HCT116 (cell line): ENCODE measurements at regions not wholly inside any gene's neighbourhood (a gene's known extent, or its start where the extent isn't known, plus 50 kb on each side); places are given as distances from the start of the nearest gene placed in this dataset.

Source experiments
- ATAC-seq: fragments of 200-7000 bp; cut with Tn5 transposase; 2 replicates; pipeline ENCODE4 v1.9.1; 2020; ENCODE audit warnings: mild to moderate bottlenecking, moderate library complexity
- BruUV-seq: library from RNA; stranded (reverse); fragments of 400-500 nt; replicated peaks from 2 replicates; lab custom pipeline; 2021; lab: Mats Ljungman, UMichigan
- CTCF ChIA-PET: fragments of 300-600 bp; sonication (Branson Sonifier 250); formaldehyde crosslinking; loops from one replicate; lab custom pipeline; 2021; ENCODE audit warnings: antibody characterized with exemption; lab: Charles Lee
- POLR2A ChIA-PET: fragments of 300-600, 350-600 bp; sonication (Branson Sonifier 250); formaldehyde crosslinking; loops from one replicate; lab custom pipeline; 2021; ENCODE audit warnings: antibody characterized with exemption; lab: Charles Lee
- RAD21 ChIA-PET, 2 experiments: fragments of 300-600 bp; sonication (Branson Sonifier 250); formaldehyde crosslinking; loops; one replicate each; lab custom pipeline; 2023; ENCODE audit warnings: low total read pairs in 2 of 2; ENCODE audit not compliant: uncharacterized antibody in 2 of 2, unreplicated experiment in 2 of 2, low non-redundant PET in 1 of 2; lab: Charles Lee
- DNase-seq: peaks from one replicate; pipeline ENCODE4 v3.0.0-alpha.2; 2010; ENCODE audit warnings: low read depth, low spot score
- H2AFZ ChIP-seq: fragments of 200-600 bp; shearing (Covaris generic), sonication (generic); 2 replicates; pipeline ENCODE4 v1.6.1; 2017; ENCODE audit warnings: low read depth, mixed run types, mixed read lengths, antibody characterized with exemption, low read length; ENCODE audit not compliant: poor library complexity, severe bottlenecking
- H3K27ac ChIP-seq: 2 replicates; pipeline ENCODE4 v1.5.1; 2012; ENCODE audit warnings: low read depth, low read length
- H3K27me3 ChIP-seq: fragments of 200-600 bp; sonication (generic); 2 replicates; pipeline ENCODE4 v1.6.1; 2016; ENCODE audit warnings: mixed run types, low read length, mixed read lengths; ENCODE audit not compliant: insufficient read depth
- H3K36me3 ChIP-seq, 2 experiments: fragments of 200-500 bp in 1 of 2; fragments of 200-600 bp in 1 of 2; sonication (Bioruptor generic) in 1 of 2; sonication (generic) in 1 of 2; 2 replicates each; pipeline versions ENCODE4 v1.5.1 to v1.6.1; 2014 to 2016; ENCODE audit warnings: low read length in 2 of 2, inconsistent platforms in 1 of 2, mixed read lengths in 1 of 2, mixed run types in 1 of 2; ENCODE audit not compliant: insufficient read depth in 2 of 2, control insufficient read depth in 1 of 2
- H3K4me1 ChIP-seq, 2 experiments: fragments of 200-600 bp in 1 of 2; sonication (generic) in 1 of 2; 2 replicates each; pipeline versions ENCODE4 v1.5.1 to v1.6.1; 2012 to 2017; ENCODE audit warnings: low read length in 2 of 2, inconsistent platforms in 1 of 2, mild to moderate bottlenecking in 1 of 2, mixed read lengths in 1 of 2, mixed run types in 1 of 2, moderate library complexity in 1 of 2; ENCODE audit not compliant: insufficient read depth in 2 of 2, control insufficient read depth in 1 of 2
- H3K4me2 ChIP-seq: fragments of 200-600 bp; sonication (generic); 2 replicates; pipeline ENCODE4 v1.6.1; 2017; ENCODE audit warnings: mixed run types, low read length, mixed read lengths
- H3K4me3 ChIP-seq, 2 experiments: fragments of 200-600 bp in 1 of 2; sonication (generic) in 1 of 2; replicated peaks in 1 of 2; 2 replicates each; pipeline ENCODE4 v1.5.1; 2011 to 2016; ENCODE audit warnings: low read length in 2 of 2, control low read depth in 1 of 2, low read depth in 1 of 2, mild to moderate bottlenecking in 1 of 2, mixed read lengths in 1 of 2, mixed run types in 1 of 2
- H3K79me2 ChIP-seq: fragments of 200-600 bp; sonication (generic); 2 replicates; pipeline ENCODE4 v1.6.1; 2017; ENCODE audit warnings: mild to moderate bottlenecking, mixed run types, low read length, moderate library complexity, mixed read lengths; ENCODE audit not compliant: insufficient read depth
- H3K9ac ChIP-seq: fragments of 200-600 bp; sonication (generic); 2 replicates; pipeline ENCODE4 v1.6.1; 2016; ENCODE audit warnings: low read length, mixed read lengths
- H3K9me2 ChIP-seq: fragments of 200-600 bp; sonication (generic), shearing (Covaris generic); 2 replicates; pipeline ENCODE4 v1.6.1; 2017; ENCODE audit warnings: mixed run types, mild to moderate bottlenecking, moderate library complexity; ENCODE audit not compliant: insufficient read depth
- H3K9me3 ChIP-seq, 2 experiments: fragments of 200-500 bp in 1 of 2; fragments of 200-600 bp in 1 of 2; sonication (Bioruptor generic) in 1 of 2; sonication (generic) in 1 of 2; 2 replicates each; pipeline ENCODE4 v1.6.1; 2014 to 2017; ENCODE audit warnings: low read length in 2 of 2, mixed read lengths in 2 of 2, inconsistent platforms in 1 of 2, low read depth in 1 of 2, mild to moderate bottlenecking in 1 of 2, mixed run types in 1 of 2, moderate library complexity in 1 of 2; ENCODE audit not compliant: control insufficient read depth in 1 of 2, insufficient read depth in 1 of 2
- H4K20me1 ChIP-seq: fragments of 200-600 bp; sonication (generic), shearing (Covaris generic); 2 replicates; pipeline ENCODE4 v1.6.1; 2017; ENCODE audit warnings: mixed run types, mild to moderate bottlenecking, moderate library complexity; ENCODE audit not compliant: insufficient read depth
- CBX3 ChIP-seq: IDR thresholded peaks from 2 replicates; pipeline ENCODE4 v1.6.1; 2012; ENCODE audit warnings: low read depth
- EGR1 ChIP-seq: IDR thresholded peaks from 2 replicates; pipeline ENCODE4 v1.6.1; 2012; ENCODE audit warnings: low read depth
- ELF1 ChIP-seq: IDR thresholded peaks from 2 replicates; pipeline ENCODE4 v1.6.1; 2012; ENCODE audit warnings: low read depth, borderline replicate concordance
- EZH2phosphoT487 ChIP-seq: fragments of 200-600 bp; IDR thresholded peaks from 2 replicates; pipeline ENCODE4 v1.6.1; 2018; ENCODE audit warnings: antibody characterized with exemption, borderline replicate concordance
- FOSL1 ChIP-seq: IDR thresholded peaks from 2 replicates; pipeline ENCODE4 v1.6.1; 2012; ENCODE audit warnings: low read depth
- JUND ChIP-seq: IDR thresholded peaks from 2 replicates; pipeline ENCODE4 v1.6.1; 2012
- MAX ChIP-seq: IDR thresholded peaks from 2 replicates; pipeline ENCODE4 v1.6.1; 2012
- POLR2A ChIP-seq: IDR thresholded peaks from 2 replicates; pipeline ENCODE4 v1.7.0; 2011; ENCODE audit warnings: borderline replicate concordance; ENCODE audit not compliant: insufficient read depth, insufficient read length; ENCODE audit errors: extremely low read depth
- POLR2AphosphoS5 ChIP-seq: IDR thresholded peaks from 2 replicates; pipeline ENCODE4 v1.6.1; 2011; ENCODE audit warnings: mild to moderate bottlenecking, low read depth, low read length, moderate library complexity
- RAD21 ChIP-seq: IDR thresholded peaks from 2 replicates; pipeline ENCODE4 v1.6.1; 2012; ENCODE audit warnings: low read depth, mild to moderate bottlenecking
- REST ChIP-seq: IDR thresholded peaks from 2 replicates; pipeline ENCODE4 v1.6.1; 2012; ENCODE audit warnings: low read depth
- SIN3A ChIP-seq: IDR thresholded peaks from 2 replicates; pipeline ENCODE4 v1.6.1; 2012; ENCODE audit warnings: low read depth
- SP1 ChIP-seq: IDR thresholded peaks from 2 replicates; pipeline ENCODE4 v1.6.1; 2012; ENCODE audit warnings: low read depth
- YY1 ChIP-seq: IDR thresholded peaks from 2 replicates; pipeline ENCODE4 v1.6.1; 2011; ENCODE audit warnings: low read length, low read depth, moderate library complexity, mild to moderate bottlenecking; ENCODE audit not compliant: insufficient replicate concordance; ENCODE audit errors: extremely low read depth
- ZNF274 ChIP-seq: fragments of 200-500 bp; sonication (Bioruptor generic); IDR thresholded peaks from 2 replicates; pipeline ENCODE4 v1.6.1; 2014; ENCODE audit warnings: mild to moderate bottlenecking, low read depth, low read length, inconsistent platforms
- intact Hi-C: fragments of 100-400 bp; cut with micrococcal nuclease; formaldehyde crosslinking; loops from 2 replicates; pipeline ENCODE4 v1.10.0; 2022
- TF ChIP-seq, protein P1 (sequence below), 3 experiments: fragments of 200-600 bp in 1 of 3; sonication (generic) in 1 of 3; IDR thresholded peaks in 2 of 3; conservative IDR thresholded peaks in 1 of 3; 2 replicates each; pipeline ENCODE4 v1.5.1; 2012 to 2017; ENCODE audit warnings: low read depth in 2 of 3, low read length in 2 of 3, antibody characterized with exemption in 1 of 3, borderline replicate concordance in 1 of 3, control low read depth in 1 of 3, mild to moderate bottlenecking in 1 of 3, mixed read lengths in 1 of 3, mixed run types in 1 of 3, moderate library complexity in 1 of 3; ENCODE audit not compliant: insufficient read depth in 1 of 3

DNA sequence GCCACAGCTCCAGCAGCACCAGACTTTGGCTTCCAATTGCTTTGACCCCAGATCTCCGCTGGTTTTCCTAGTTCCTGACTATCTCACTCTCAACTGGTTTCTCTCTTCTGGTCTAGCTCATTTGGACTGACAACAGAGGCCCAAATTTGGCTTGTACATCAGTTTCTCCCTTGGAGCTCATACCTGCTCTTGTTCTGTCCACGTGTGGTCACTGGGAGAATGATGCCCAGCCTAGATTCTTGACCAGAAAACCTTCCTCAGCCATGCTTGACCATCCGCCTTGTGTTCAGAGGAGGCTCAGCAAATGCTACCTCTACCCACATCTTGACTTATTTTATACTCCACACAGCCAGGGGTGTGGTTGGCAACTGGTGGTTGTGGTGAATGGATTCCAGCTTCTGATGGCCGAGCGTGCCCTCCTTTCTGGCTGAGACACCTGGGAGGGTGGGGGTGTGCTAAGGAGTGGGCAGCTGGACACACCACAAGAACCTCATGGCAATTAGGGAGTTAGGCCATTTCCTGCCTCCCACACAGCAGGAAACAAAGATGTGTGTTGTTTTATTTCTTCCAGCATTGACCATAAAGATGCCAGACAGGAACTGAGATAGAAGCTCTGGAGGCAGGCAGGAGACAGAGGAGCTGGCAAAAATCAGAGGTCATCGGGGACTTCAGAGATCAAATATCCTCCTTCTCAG is 93.8 kb upstream of the FAM20A start:
- H3K9me2 ChIP-seq, result no peaks in the 10 kb centered on the region
- RAD21 ChIA-PET, result no interaction called here
- CTCF ChIA-PET, result no interaction called here
- TF ChIP-seq ZNF274 (no peak), RAD21 (no peak), EZH2phosphoT487 (no peak), ELF1 (no peak), POLR2AphosphoS5 (no peak), POLR2A (no peak), SIN3A (no peak), CBX3 (no peak)
- TF ChIP-seq, all 23 proteins: peak for 0
- Histone ChIP-seq H3K79me2 (no peaks in the 10 kb centered on the region), H3K9me3 (no peaks in the 10 kb centered on the region), H3K4me3 (no peak overlapping the region), H3K27ac (no peak overlapping the region), H3K4me1 (no peaks in the 10 kb centered on the region), H2AFZ (no peak overlapping the region), H4K20me1 (no peaks in the 10 kb centered on the region), H3K27me3 (no peaks in the 10 kb centered on the region), H3K9ac (no peak overlapping the region), H3K4me2 (no peak overlapping the region), H3K36me3 (no peaks in the 10 kb centered on the region)
- intact Hi-C loops, result no loop called here
- POLR2A ChIA-PET, result no interaction called here
- ATAC-seq (no peak), DNase-seq (no peak)
- no TSS peak for BruUV-seq

DNA sequence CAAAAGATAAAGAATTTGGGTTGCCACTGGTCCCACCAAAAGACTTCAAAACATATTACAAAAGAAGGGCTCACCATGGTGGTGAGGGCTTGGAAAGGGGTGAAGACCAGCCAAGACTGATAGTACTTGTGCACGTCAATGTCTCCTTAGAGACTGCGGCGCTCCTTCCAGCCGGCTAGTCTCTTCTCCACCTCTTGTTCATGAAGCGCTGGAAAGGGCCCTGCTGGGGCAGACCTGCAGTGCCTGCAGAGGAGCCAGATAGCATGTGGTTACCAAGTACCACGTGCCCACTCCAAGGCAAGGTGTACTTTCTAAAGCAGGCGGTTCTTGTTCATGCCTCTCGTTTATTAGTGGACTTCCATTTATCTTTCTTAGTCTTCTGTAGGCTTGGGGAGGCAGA is 92.7 kb upstream of the FAM20A start:
- no TSS peak for BruUV-seq
- ChIA-PET CTCF (no interaction called here), RAD21 (no interaction called here), POLR2A (no interaction called here)
- no peaks in the 10 kb centered on the region for H3K79me2 ChIP-seq
- no peak overlapping the region for H3K9ac ChIP-seq
- H3K27me3 ChIP-seq, result no peaks in the 10 kb centered on the region
- H4K20me1 ChIP-seq, result no peaks in the 10 kb centered on the region
- ATAC-seq (no peak), DNase-seq (no peak)
- H3K4me3 ChIP-seq, result no peak overlapping the region
- no peaks in the 10 kb centered on the region for H3K36me3 ChIP-seq
- H3K9me2 ChIP-seq, result no peaks in the 10 kb centered on the region
- H2AFZ ChIP-seq, result no peak overlapping the region
- no peaks in the 10 kb centered on the region for H3K4me1 ChIP-seq
- no peaks in the 10 kb centered on the region for H3K9me3 ChIP-seq
- intact Hi-C loops, result no loop called here
- no peak overlapping the region for H3K4me2 ChIP-seq
- no peak overlapping the region for H3K27ac ChIP-seq
- TF ChIP-seq CBX3 (no peak), SIN3A (no peak), RAD21 (no peak), REST (no peak), POLR2AphosphoS5 (no peak), MAX (no peak), YY1 (no peak), SP1 (no peak), FOSL1 (no peak), JUND (no peak), ZNF274 (no peak), EGR1 (no peak)
- TF ChIP-seq, protein P1, sequence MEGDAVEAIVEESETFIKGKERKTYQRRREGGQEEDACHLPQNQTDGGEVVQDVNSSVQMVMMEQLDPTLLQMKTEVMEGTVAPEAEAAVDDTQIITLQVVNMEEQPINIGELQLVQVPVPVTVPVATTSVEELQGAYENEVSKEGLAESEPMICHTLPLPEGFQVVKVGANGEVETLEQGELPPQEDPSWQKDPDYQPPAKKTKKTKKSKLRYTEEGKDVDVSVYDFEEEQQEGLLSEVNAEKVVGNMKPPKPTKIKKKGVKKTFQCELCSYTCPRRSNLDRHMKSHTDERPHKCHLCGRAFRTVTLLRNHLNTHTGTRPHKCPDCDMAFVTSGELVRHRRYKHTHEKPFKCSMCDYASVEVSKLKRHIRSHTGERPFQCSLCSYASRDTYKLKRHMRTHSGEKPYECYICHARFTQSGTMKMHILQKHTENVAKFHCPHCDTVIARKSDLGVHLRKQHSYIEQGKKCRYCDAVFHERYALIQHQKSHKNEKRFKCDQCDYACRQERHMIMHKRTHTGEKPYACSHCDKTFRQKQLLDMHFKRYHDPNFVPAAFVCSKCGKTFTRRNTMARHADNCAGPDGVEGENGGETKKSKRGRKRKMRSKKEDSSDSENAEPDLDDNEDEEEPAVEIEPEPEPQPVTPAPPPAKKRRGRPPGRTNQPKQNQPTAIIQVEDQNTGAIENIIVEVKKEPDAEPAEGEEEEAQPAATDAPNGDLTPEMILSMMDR (IDR thresholded peaks at IDR 0.05 in 2 of 3, conservative IDR thresholded peaks at IDR 0.05 in 1 of 3; ENCODE audit: borderline replicate concordance in 1 of 3, insufficient read depth in 1 of 3, low read depth in 2 of 3, low read length in 2 of 3), result no peak
